B cell (primary cell): ENCODE measurements at regions not wholly inside any gene's neighbourhood (a gene's known extent, or its start where the extent isn't known, plus 50 kb on each side); places are given as distances from the start of the nearest gene placed in this dataset.

Experiments
- ATAC-seq: fragments of 200-7000 bp; cut with Tn5 transposase; one replicate; pipeline ENCODE4 v1.10.0; 2021; ENCODE audit warnings: low read depth, mild to moderate bottlenecking, moderate number of reproducible peaks, moderate library complexity
- CTCF ChIA-PET: fragments of 350-600 bp; sonication (Branson Sonifier 250); formaldehyde crosslinking; loops from one replicate; lab custom pipeline; 2021; ENCODE audit warnings: antibody characterized with exemption, inconsistent platforms; lab: Charles Lee
- POLR2A ChIA-PET: fragments of 350-600 bp; sonication (Branson Sonifier 250); formaldehyde crosslinking; loops from one replicate; lab custom pipeline; 2021; ENCODE audit warnings: antibody characterized with exemption; lab: Charles Lee
- DNase-seq: peaks from one replicate; pipeline ENCODE4 v3.0.0; 2013
- H2AFZ ChIP-seq: 2 replicates; pipeline ENCODE4 v1.6.1; 2012; ENCODE audit warnings: mild to moderate bottlenecking, low read depth, low read length; ENCODE audit not compliant: insufficient read depth, poor library complexity, severe bottlenecking
- H3K27ac ChIP-seq, 2 donors: 1 replicate in 1 of 2; 2 replicates in 1 of 2; pipeline ENCODE4 v1.5.1; 2012 to 2013; ENCODE audit warnings: low read length in 2 of 2, mild to moderate bottlenecking in 2 of 2, moderate library complexity in 1 of 2
- H3K27me3 ChIP-seq, 4 experiments: fragments of 200-600 bp in 1 of 4; sonication (generic) in 1 of 4; replicated peaks in 1 of 4; 1 replicate in 2 of 4; 2 replicates in 2 of 4; pipeline versions ENCODE4 v1.6.1 to v1.7.0; 2013 to 2016; ENCODE audit warnings: low read length in 3 of 4, mild to moderate bottlenecking in 2 of 4, mixed read lengths in 1 of 4, moderate library complexity in 1 of 4; ENCODE audit not compliant: insufficient read depth in 4 of 4, control insufficient read depth in 3 of 4; ENCODE audit errors: control extremely low read depth in 1 of 4
- H3K36me3 ChIP-seq, 2 experiments: replicated peaks in 1 of 2; 1 replicate in 1 of 2; 2 replicates in 1 of 2; pipeline versions ENCODE4 v1.6.1 to v1.7.1; 2013; ENCODE audit warnings: low read length in 1 of 2; ENCODE audit not compliant: insufficient read depth in 2 of 2, control insufficient read depth in 1 of 2; ENCODE audit errors: control extremely low read depth in 1 of 2, extremely low read depth in 1 of 2
- H3K4me1 ChIP-seq, 2 donors: fragments of 200-600 bp in 1 of 2; sonication (generic) in 1 of 2; 1 replicate in 1 of 2; 2 replicates in 1 of 2; pipeline versions ENCODE4 v1.5.1 to v1.6.1; 2013 to 2017; ENCODE audit warnings: low read length in 2 of 2; ENCODE audit not compliant: control insufficient read depth in 2 of 2, insufficient read depth in 2 of 2
- H3K4me2 ChIP-seq: replicated peaks from 2 replicates; pipeline ENCODE3; 2012; ENCODE audit warnings: mild to moderate bottlenecking, low read depth, low read length; ENCODE audit not compliant: poor library complexity, severe bottlenecking
- H3K4me3 ChIP-seq, 5 experiments: fragments of 200-600 bp in 1 of 5; sonication (generic) in 1 of 5; 1 replicate in 3 of 5; 2 replicates in 2 of 5; pipeline versions ENCODE4 v1.5.1 to v1.7.0; 2011 to 2016; ENCODE audit warnings: low read length in 4 of 5, mild to moderate bottlenecking in 4 of 5, low read depth in 2 of 5, control low read depth in 1 of 5, moderate library complexity in 1 of 5; ENCODE audit not compliant: insufficient read depth in 1 of 5; ENCODE audit errors: control extremely low read depth in 1 of 5, extremely low read depth in 1 of 5
- H3K79me2 ChIP-seq: fragments of 200-600 bp; sonication (generic); one replicate; pipeline ENCODE4 v1.6.0; 2016; ENCODE audit warnings: low read length; ENCODE audit not compliant: control insufficient read depth, insufficient read depth
- H3K9ac ChIP-seq: fragments of 200-600 bp; sonication (generic); 2 replicates; pipeline ENCODE4 v1.6.1; 2017; ENCODE audit warnings: mild to moderate bottlenecking, low read length, moderate library complexity
- H3K9me3 ChIP-seq, 3 donors: one replicate each; pipeline versions ENCODE4 v1.6.1 to v1.7.1; 2013; ENCODE audit warnings: low read length in 2 of 3; ENCODE audit not compliant: control insufficient read depth in 2 of 3, insufficient read depth in 1 of 3; ENCODE audit errors: control extremely low read depth in 1 of 3
- H4K20me1 ChIP-seq: 2 replicates; pipeline ENCODE4 v1.6.0; 2012; ENCODE audit warnings: mild to moderate bottlenecking, low read length; ENCODE audit not compliant: insufficient read depth, control insufficient read depth, poor library complexity, severe bottlenecking
- H3K27ac Mint-ChIP-seq: one replicate; pipeline ENCODE4 v1.8.0; 2021; ENCODE audit warnings: mixed read lengths
- H3K27me3 Mint-ChIP-seq: one replicate; pipeline ENCODE4 v1.8.0; 2021; ENCODE audit warnings: mixed read lengths
- H3K4me1 Mint-ChIP-seq: one replicate; pipeline ENCODE4 v1.8.0; 2021; ENCODE audit warnings: mixed read lengths
- H3K4me3 Mint-ChIP-seq: one replicate; pipeline ENCODE4 v1.8.0; 2021; ENCODE audit warnings: mixed read lengths
- H3K9me3 Mint-ChIP-seq: one replicate; pipeline ENCODE4 v1.8.0; 2022; ENCODE audit warnings: mixed read lengths; ENCODE audit not compliant: insufficient read depth
- EZH2 ChIP-seq: IDR thresholded peaks from 2 replicates; pipeline ENCODE4 v1.6.1; 2012; ENCODE audit warnings: borderline replicate concordance, low read depth, mild to moderate bottlenecking, moderate library complexity, low read length; ENCODE audit not compliant: insufficient read depth, poor library complexity, severe bottlenecking
- WGBS: methylation state at CpG from one replicate; pipeline ENCODE4 v1.1.5; 2013; ENCODE audit warnings: missing lambda C conversion rate; ENCODE audit not compliant: insufficient coverage; 5-methylcytosine and 5-hydroxymethylcytosine counted together
- intact Hi-C: fragments of 100-400 bp; cut with micrococcal nuclease; formaldehyde crosslinking; loops from one replicate; pipeline ENCODE4 v1.10.0; 2022
- TF ChIP-seq, protein P1 (sequence below): fragments of 200-600 bp; IDR thresholded peaks from one replicate; pipeline ENCODE4 v1.8.0; 2022; ENCODE audit warnings: antibody characterized with exemption, mild to moderate bottlenecking

DNA sequence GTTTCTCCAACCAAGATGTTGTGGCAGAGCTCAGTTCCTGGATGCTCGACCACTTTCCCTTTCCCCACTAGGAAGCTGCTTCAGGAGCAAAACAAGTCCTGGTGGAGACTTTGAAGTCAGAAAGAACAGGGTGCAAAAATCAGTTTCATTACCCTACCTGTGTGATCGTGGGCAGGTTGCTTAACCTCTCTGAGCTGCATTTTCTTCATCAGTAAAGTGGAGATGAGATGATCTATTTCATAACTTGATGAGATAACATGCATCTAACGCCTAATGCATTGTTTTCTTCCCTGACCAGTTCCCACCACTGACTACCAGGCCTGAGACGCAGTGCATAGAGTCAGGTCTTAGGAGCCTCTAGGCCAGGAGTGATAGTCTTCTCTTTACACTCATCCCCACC lies 470.0 kb downstream of the SOX6 start:
- Mint-ChIP-seq H3K4me1 (no peaks in the 10 kb centered on the region), H3K27me3 (peaks cover 4% of the 10 kb centered on the region), H3K9me3 (no peaks in the 10 kb centered on the region), H3K27ac (no peak overlapping the region), H3K4me3 (no peak overlapping the region)
- intact Hi-C loops = no loop called here
- no peak for ATAC-seq
- Histone ChIP-seq H3K4me2 (no peak overlapping the region), H3K36me3 (no peaks in the 10 kb centered on the region), H3K4me3 (no peak overlapping the region), H3K4me1 (no peaks in the 10 kb centered on the region), H2AFZ (no peak overlapping the region), H3K27me3 (no peaks in the 10 kb centered on the region), H3K27ac (no peak overlapping the region), H3K9ac (no peak overlapping the region), H3K79me2 (no peaks in the 10 kb centered on the region), H3K9me3 (no peaks in the 10 kb centered on the region), H4K20me1 (no peaks in the 10 kb centered on the region)
- no peak for DNase-seq
- ChIA-PET POLR2A (no interaction called here), CTCF (no interaction called here)
- 83% methylated on average over 2 of the region's 4 CpGs for WGBS
- TF ChIP-seq, protein P1, sequence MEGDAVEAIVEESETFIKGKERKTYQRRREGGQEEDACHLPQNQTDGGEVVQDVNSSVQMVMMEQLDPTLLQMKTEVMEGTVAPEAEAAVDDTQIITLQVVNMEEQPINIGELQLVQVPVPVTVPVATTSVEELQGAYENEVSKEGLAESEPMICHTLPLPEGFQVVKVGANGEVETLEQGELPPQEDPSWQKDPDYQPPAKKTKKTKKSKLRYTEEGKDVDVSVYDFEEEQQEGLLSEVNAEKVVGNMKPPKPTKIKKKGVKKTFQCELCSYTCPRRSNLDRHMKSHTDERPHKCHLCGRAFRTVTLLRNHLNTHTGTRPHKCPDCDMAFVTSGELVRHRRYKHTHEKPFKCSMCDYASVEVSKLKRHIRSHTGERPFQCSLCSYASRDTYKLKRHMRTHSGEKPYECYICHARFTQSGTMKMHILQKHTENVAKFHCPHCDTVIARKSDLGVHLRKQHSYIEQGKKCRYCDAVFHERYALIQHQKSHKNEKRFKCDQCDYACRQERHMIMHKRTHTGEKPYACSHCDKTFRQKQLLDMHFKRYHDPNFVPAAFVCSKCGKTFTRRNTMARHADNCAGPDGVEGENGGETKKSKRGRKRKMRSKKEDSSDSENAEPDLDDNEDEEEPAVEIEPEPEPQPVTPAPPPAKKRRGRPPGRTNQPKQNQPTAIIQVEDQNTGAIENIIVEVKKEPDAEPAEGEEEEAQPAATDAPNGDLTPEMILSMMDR = no peak
- no peak for TF ChIP-seq EZH2

DNA sequence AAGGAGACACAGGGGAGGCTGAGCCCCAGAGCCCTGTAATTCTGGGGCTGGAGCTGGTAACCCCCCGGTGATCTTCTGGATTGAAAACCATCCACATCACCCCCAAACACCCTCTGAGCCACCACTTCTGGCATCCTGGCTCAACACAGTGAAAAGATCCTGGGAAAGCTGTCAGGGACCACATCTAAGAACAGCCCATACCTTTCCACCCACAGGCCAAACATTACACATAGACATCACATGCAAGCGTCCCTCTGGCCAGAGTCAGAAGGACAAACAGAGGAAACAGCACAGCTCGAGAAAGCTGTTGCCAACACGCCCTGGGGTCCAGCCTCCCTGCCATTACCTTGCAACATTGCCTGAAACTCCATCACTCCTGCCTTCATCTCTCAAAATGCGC lies 469.5 kb downstream of the SOX6 start:
- H4K20me1 ChIP-seq = no peaks in the 10 kb centered on the region
- H3K9ac ChIP-seq = no peak overlapping the region
- no peaks in the 10 kb centered on the region for H3K27me3 ChIP-seq
- no peaks in the 10 kb centered on the region for H3K4me1 ChIP-seq
- no peak overlapping the region for H3K27ac ChIP-seq
- DNase-seq (no peak), ATAC-seq (no peak)
- 91% methylated on average over 4 of the region's 5 CpGs for WGBS
- TF ChIP-seq, protein P1 = no peak
- TF ChIP-seq EZH2 = no peak
- no peak overlapping the region for H3K27ac Mint-ChIP-seq
- H3K4me3 Mint-ChIP-seq = no peak overlapping the region
- H3K9me3 Mint-ChIP-seq = no peaks in the 10 kb centered on the region
- no peak overlapping the region for H2AFZ ChIP-seq
- no peak overlapping the region for H3K4me3 ChIP-seq
- no peaks in the 10 kb centered on the region for H3K36me3 ChIP-seq
- no peaks in the 10 kb centered on the region for H3K9me3 ChIP-seq
- peaks cover 4% of the 10 kb centered on the region for H3K27me3 Mint-ChIP-seq
- H3K79me2 ChIP-seq = no peaks in the 10 kb centered on the region
- POLR2A ChIA-PET = no interaction called here
- no peaks in the 10 kb centered on the region for H3K4me1 Mint-ChIP-seq
- intact Hi-C loops = no loop called here
- CTCF ChIA-PET = no interaction called here
- no peak overlapping the region for H3K4me2 ChIP-seq
